ENCODE measurements at regions not wholly inside any gene's neighbourhood (a gene's known extent, or its start where the extent isn't known, plus 50 kb on each side); places are given as distances from the start of the nearest gene placed in this dataset.

GRCh38 chr7:132680590-132680989, 104.3 kb upstream of the PLXNA4 start:
- TF ChIP-seq CTCF (IDR thresholded peaks at IDR 0.05) (no peak), POLR2A (IDR thresholded peaks at IDR 0.05) (no peak), EP300 (IDR thresholded peaks at IDR 0.05) (no peak)

Data from upper lobe of left lung (tissue), 4 donors.